ENCODE measurements at regions not wholly inside any gene's neighbourhood (a gene's known extent, or its start where the extent isn't known, plus 50 kb on each side); places are given as distances from the start of the nearest gene placed in this dataset.
"Not testable (repeated sequence)": the region's sequence is repeated elsewhere in the genome, so short reads cannot be mapped to it uniquely, and the experiment has no call there.

- no peaks in the 10 kb centered on the region for H3K27me3 ChIP-seq (ENCODE audit: low read length)
- H3K27ac ChIP-seq (ENCODE audit: low read length), result no peak overlapping the region
- TF ChIP-seq EZH2 (IDR thresholded peaks at IDR 0.05; ENCODE audit: low read length, unreplicated experiment) (no peak), CTCF (conservative IDR thresholded peaks at IDR 0.05; ENCODE audit: low read depth, low read length) (0 out of 2 replicates have a peak, but pooled peaks have one; percentile 16)
- H3K4me1 ChIP-seq (ENCODE audit: insufficient read depth, low read length), result 0 out of 2 replicates have a peak, but pooled peaks cover under 1% of the 10 kb centered on the region
- H2AFZ ChIP-seq (ENCODE audit: low read length), result no peak overlapping the region
- ChIA-PET POLR2A (ENCODE audit: unreplicated experiment) (no interaction called here), CTCF (interaction anchor here (0.5 to 0.6 kb wide), 2 partner anchors 47 to 697 kb away, joined by 3 read pairs; no protein-coding TSS in a partner anchor)
- no peak for ATAC-seq
- no peaks in the 10 kb centered on the region for H3K9me3 ChIP-seq (ENCODE audit: low read length)
- intact Hi-C loops (cut with micrococcal nuclease), result loop anchor here (10.0 kb wide), 1 partner anchor 157 kb away; no protein-coding TSS in a partner anchor
- no peak overlapping the region for H3K4me2 ChIP-seq (ENCODE audit: low read length)
- no peaks in the 10 kb centered on the region for H3K36me3 ChIP-seq (ENCODE audit: low read depth, low read length)
- no peaks in the 10 kb centered on the region for H3K79me2 ChIP-seq (ENCODE audit: low read length)
- H4K20me1 ChIP-seq (ENCODE audit: low read length), result no peaks in the 10 kb centered on the region
- no peak for DNase-seq
- no peak overlapping the region for H3K9ac ChIP-seq (ENCODE audit: low read length)
- H3K4me3 ChIP-seq (ENCODE audit: low read length), result no peak overlapping the region
- H3K9me2 ChIP-seq (replicated peaks; ENCODE audit: low read length), result no peaks in the 10 kb centered on the region
- no peaks in the 10 kb centered on the region for H3F3A ChIP-seq (ENCODE audit: low read length, unreplicated experiment)
- BruUV-seq (replicated peaks), result no TSS peak
These were observed 345.2 kb upstream of the VRK2 start for GRCh38 chr2:57701391-57701791.

GRCh38 chr2:57703407-57703806, 343.2 kb upstream of the VRK2 start:
- H3K4me3 ChIP-seq (ENCODE audit: low read length), result no peak overlapping the region
- ATAC-seq, result no peak
- CTCF ChIA-PET, result interaction anchor here (0.7 kb wide), 1 partner anchor 1278 kb away, joined by 4 read pairs; no protein-coding TSS in a partner anchor
- no peak overlapping the region for H2AFZ ChIP-seq (ENCODE audit: low read length)
- H3K79me2 ChIP-seq (ENCODE audit: low read length), result no peaks in the 10 kb centered on the region
- H3K36me3 ChIP-seq (ENCODE audit: low read depth, low read length), result no peaks in the 10 kb centered on the region
- H3K9me3 ChIP-seq (ENCODE audit: low read length), result no peaks in the 10 kb centered on the region
- H4K20me1 ChIP-seq (ENCODE audit: low read length), result no peaks in the 10 kb centered on the region
- no TSS peak for BruUV-seq (replicated peaks)
- POLR2A ChIA-PET (ENCODE audit: unreplicated experiment), result no interaction called here
- no peak for DNase-seq
- no peak overlapping the region for H3K27ac ChIP-seq (ENCODE audit: low read length)
- H3K4me2 ChIP-seq (ENCODE audit: low read length), result no peak overlapping the region
- no peaks in the 10 kb centered on the region for H3K4me1 ChIP-seq (ENCODE audit: insufficient read depth, low read length)
- H3K9ac ChIP-seq (ENCODE audit: low read length), result no peak overlapping the region
- H3K27me3 ChIP-seq (ENCODE audit: low read length), result no peaks in the 10 kb centered on the region
- no peaks in the 10 kb centered on the region for H3K9me2 ChIP-seq (replicated peaks; ENCODE audit: low read length)
- H3F3A ChIP-seq (ENCODE audit: low read length, unreplicated experiment), result no peaks in the 10 kb centered on the region
- no peak for TF ChIP-seq EZH2phosphoT487 (IDR thresholded peaks at IDR 0.05; ENCODE audit: borderline replicate concordance, low read length)
- TF ChIP-seq CTCF (conservative IDR thresholded peaks at IDR 0.05; ENCODE audit: low read depth, low read length), result no peak
- TF ChIP-seq EZH2 (IDR thresholded peaks at IDR 0.05; ENCODE audit: low read length, unreplicated experiment), result no peak
- intact Hi-C loops (cut with micrococcal nuclease), result loop anchor here (10.0 kb wide), 1 partner anchor 159 kb away; no protein-coding TSS in a partner anchor

- H3K9ac ChIP-seq (ENCODE audit: low read length); H2AFZ ChIP-seq (ENCODE audit: low read length); H3K27me3 ChIP-seq (ENCODE audit: low read length); H3F3A ChIP-seq (ENCODE audit: low read length, unreplicated experiment); H4K20me1 ChIP-seq (ENCODE audit: low read length); DNase-seq; H3K4me2 ChIP-seq (ENCODE audit: low read length); ATAC-seq; BruUV-seq (replicated peaks); H3K36me3 ChIP-seq (ENCODE audit: low read depth, low read length); H3K79me2 ChIP-seq (ENCODE audit: low read length); H3K27ac ChIP-seq (ENCODE audit: low read length); H3K4me3 ChIP-seq (ENCODE audit: low read length); H3K9me3 ChIP-seq (ENCODE audit: low read length); H3K9me2 ChIP-seq (replicated peaks; ENCODE audit: low read length): not testable (repeated sequence)
- intact Hi-C loops (cut with micrococcal nuclease), result loop anchor here (10.0 kb wide), 1 partner anchor 163 kb away; no protein-coding TSS in a partner anchor
- H3K4me1 ChIP-seq (ENCODE audit: insufficient read depth, low read length), result peaks cover 14% of the 10 kb centered on the region
- ChIA-PET CTCF (interaction anchor here (0.5 kb wide), 1 partner anchor 795 kb away, joined by 6 read pairs; no protein-coding TSS in a partner anchor), POLR2A (ENCODE audit: unreplicated experiment) (interaction anchor here (0.7 kb wide), 1 partner anchor 703 kb away, joined by 4 read pairs; no protein-coding TSS in a partner anchor)
These were observed 338.8 kb upstream of the VRK2 start for GRCh38 chr2:57707794-57708193.
